ENCODE measurements at regions not wholly inside any gene's neighbourhood (a gene's known extent, or its start where the extent isn't known, plus 50 kb on each side); places are given as distances from the start of the nearest gene placed in this dataset.
A peak's percentile ranks its signal among the peaks of the same experiment; 100 is the strongest.
"Not testable (repeated sequence)": the region's sequence is repeated elsewhere in the genome, so short reads cannot be mapped to it uniquely, and the experiment has no call there.

DNA sequence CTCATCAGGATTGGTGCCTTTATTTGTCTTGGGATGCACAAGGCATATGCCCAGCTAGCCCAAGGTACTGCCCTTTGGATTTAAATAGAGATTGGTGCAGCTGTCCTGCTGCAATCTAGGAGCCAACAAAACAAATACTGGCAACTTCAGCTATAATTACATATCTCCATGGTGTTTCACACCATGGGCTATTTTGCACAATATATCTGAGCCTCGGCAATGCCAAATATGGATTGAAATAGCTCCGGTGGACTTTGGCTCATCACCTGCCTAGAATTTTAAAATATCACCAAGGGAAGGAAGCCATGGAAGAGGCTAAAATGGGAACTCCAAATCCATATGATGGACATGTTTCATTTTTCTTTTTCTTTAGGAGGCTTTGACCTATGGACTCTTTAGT, 367.8 kb upstream of the UMPS start:
- Histone ChIP-seq H3K27me3 (no peaks in the 10 kb centered on the region), H3K9me3 (no peaks in the 10 kb centered on the region), H3K36me3 (no peaks in the 10 kb centered on the region), H3K27ac (peak overlapping the region; percentile 5 to 94 (median 65)), H3K4me3 (no peak overlapping the region), H3K4me1 (peaks cover 0 to 52% (median 8%) of the 10 kb centered on the region in 4 donors)
- no peak for TF ChIP-seq POLR2A (IDR thresholded peaks at IDR 0.05)
- TF ChIP-seq, protein P1, sequence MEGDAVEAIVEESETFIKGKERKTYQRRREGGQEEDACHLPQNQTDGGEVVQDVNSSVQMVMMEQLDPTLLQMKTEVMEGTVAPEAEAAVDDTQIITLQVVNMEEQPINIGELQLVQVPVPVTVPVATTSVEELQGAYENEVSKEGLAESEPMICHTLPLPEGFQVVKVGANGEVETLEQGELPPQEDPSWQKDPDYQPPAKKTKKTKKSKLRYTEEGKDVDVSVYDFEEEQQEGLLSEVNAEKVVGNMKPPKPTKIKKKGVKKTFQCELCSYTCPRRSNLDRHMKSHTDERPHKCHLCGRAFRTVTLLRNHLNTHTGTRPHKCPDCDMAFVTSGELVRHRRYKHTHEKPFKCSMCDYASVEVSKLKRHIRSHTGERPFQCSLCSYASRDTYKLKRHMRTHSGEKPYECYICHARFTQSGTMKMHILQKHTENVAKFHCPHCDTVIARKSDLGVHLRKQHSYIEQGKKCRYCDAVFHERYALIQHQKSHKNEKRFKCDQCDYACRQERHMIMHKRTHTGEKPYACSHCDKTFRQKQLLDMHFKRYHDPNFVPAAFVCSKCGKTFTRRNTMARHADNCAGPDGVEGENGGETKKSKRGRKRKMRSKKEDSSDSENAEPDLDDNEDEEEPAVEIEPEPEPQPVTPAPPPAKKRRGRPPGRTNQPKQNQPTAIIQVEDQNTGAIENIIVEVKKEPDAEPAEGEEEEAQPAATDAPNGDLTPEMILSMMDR (IDR thresholded peaks at IDR 0.05): no peak
- ATAC-seq (peak; percentile 63 to 83 (median 74)), DNase-seq (peak in 1 of 3 donors; percentile 56)
- intact Hi-C loops (cut with DNase I): no loop called here
- 41% methylated on average over 2 of the region's 2 CpGs for WGBS (ENCODE audit: insufficient coverage, low coverage, low lambda C conversion rate, missing lambda C conversion rate)

DNA sequence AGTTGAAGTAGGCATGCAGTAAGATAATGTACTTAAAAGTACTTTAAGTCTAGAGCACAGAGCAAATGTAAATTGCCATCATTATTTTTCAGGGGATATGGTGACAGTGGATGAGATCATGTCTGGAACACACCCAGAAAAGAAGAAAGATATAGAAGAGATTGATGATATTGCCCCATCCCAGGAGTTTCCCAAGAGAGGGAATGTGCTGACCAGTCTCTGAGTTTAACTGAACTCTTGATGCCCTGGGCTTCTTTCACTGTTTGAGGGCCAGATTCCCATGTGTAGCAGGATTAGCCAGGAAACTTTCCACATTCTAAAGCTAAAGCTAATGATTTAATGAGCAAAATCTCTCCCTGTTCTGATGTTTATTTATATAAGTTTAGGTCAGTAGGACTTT, 366.8 kb upstream of the UMPS start:
- no peaks in the 10 kb centered on the region for H3K9me3 ChIP-seq
- no peak for TF ChIP-seq POLR2A (IDR thresholded peaks at IDR 0.05)
- TF ChIP-seq, protein P1 (IDR thresholded peaks at IDR 0.05): no peak
- intact Hi-C loops (cut with DNase I): no loop called here
- peak in 1 of 3 donors; percentile 59 for DNase-seq
- no peaks in the 10 kb centered on the region for H3K27me3 ChIP-seq
- no peaks in the 10 kb centered on the region for H3K36me3 ChIP-seq
- H3K4me1 ChIP-seq: peaks cover 0 to 52% (median 8%) of the 10 kb centered on the region in 4 donors
- peak overlapping the region; percentile 19 to 94 (median 65) for H3K27ac ChIP-seq
- H3K4me3 ChIP-seq: no peak overlapping the region
- ATAC-seq: peak; percentile 67 to 84 (median 74)

DNA sequence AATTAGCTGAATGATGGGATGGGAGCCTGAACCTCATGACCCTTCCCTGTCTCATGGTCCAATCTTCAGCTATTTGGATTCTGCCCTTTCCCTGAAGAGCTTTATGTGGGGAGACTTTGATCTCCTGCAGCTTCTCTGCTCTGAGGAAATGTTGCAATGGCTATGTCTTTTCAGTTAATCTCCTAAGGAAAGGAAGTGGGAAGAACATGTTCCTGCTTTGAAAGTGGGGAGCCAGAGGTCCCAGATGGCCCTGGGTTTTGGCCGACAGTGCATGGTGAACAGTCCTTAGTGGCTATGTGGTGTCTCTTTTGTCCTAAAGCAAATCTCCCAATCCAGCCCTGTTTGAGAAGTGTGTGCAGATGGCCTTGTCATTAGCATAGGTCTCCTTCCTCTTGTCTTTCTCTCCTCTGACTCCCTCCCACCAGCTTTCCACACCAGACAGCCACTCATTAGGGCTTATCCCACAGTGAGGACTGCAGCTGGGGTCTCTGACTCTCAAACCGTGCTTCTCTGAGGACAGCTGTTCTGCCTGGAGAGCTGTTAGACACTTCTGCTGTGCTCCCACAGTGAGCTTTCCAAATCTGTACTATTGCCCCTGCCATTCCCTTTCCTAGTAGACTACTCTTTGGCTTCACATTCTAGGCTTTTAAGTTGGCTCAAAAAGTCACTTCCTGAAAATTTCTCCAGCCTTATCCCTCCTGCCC, 365.8 kb upstream of the UMPS start:
- ATAC-seq: peak; percentile 26 to 57 (median 46)
- H3K36me3 ChIP-seq: no peaks in the 10 kb centered on the region
- peak overlapping the region in 2 of 3 donors; percentile 35 to 94 for H3K27ac ChIP-seq
- H3K4me3 ChIP-seq: no peak overlapping the region
- whole genome bisulfite sequencing (ENCODE audit: insufficient coverage, low coverage, low lambda C conversion rate, missing lambda C conversion rate): 13% methylated on average over 1 of the region's 2 CpGs
- H3K4me1 ChIP-seq: peaks cover 0 to 52% (median 8%) of the 10 kb centered on the region in 4 donors
- no peaks in the 10 kb centered on the region for H3K9me3 ChIP-seq
- peak in 1 of 3 donors; percentile 49 for DNase-seq
- H3K27me3 ChIP-seq: no peaks in the 10 kb centered on the region
- intact Hi-C loops (cut with DNase I): no loop called here
- no peak for TF ChIP-seq POLR2A (IDR thresholded peaks at IDR 0.05)
- TF ChIP-seq, protein P1 (IDR thresholded peaks at IDR 0.05): no peak

DNA sequence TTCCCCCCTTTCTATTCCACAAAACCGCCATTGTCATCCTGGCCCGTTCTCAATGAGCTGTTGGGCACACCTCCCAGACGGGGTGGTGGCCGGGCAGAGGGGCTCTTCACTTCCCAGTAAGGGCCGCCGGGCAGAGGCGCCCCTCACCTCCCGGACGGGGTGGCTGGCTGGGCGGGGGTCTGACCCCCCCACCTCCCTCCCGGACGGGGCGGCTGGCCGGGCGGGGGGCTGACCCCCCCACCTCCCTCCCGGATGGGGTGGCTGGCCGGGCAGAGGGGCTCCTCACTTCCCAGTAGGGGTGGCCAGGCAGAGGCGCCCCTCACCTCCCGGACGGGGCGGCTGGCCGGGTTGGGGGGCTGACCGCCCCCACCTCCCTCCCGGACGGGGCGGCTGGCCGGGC, 363.6 kb upstream of the UMPS start:
- DNase-seq; H3K9me3 ChIP-seq; H3K4me3 ChIP-seq; H3K27ac ChIP-seq; ATAC-seq; H3K27me3 ChIP-seq; intact Hi-C loops (cut with DNase I); H3K36me3 ChIP-seq: not testable (repeated sequence)
- WGBS (ENCODE audit: insufficient coverage, low coverage, low lambda C conversion rate, missing lambda C conversion rate): no CpG with 5 or more reads among the region's 27 CpGs
- peaks cover 0 to 35% (median 8%) of the 10 kb centered on the region in 4 donors for H3K4me1 ChIP-seq

DNA sequence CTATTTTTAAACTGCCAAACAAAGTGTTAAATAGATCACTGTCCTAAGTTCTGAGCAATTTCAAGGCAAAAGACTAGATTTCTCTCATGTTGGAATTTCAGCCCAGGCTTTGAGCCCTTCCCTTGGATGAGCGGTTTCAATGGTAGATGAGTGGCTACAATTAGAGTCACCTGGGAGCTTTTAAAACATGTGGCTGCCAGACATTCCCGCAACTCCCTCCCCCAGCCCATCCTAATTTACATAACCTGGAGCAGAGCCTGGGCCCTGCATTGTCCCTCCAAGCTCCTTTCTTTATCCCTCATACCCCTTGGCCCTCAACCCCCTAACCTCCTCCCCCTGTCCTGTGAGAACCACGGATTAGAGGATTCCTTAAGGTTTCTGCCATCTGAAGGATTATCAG, 357.5 kb upstream of the UMPS start:
- Histone ChIP-seq H3K36me3 (no peaks in the 10 kb centered on the region), H3K4me3 (no peak overlapping the region), H3K4me1 (no peaks in the 10 kb centered on the region), H3K9me3 (no peaks in the 10 kb centered on the region), H3K27me3 (no peaks in the 10 kb centered on the region), H3K27ac (no peak overlapping the region)
- TF ChIP-seq, protein P1 (IDR thresholded peaks at IDR 0.05): no peak
- TF ChIP-seq POLR2A (IDR thresholded peaks at IDR 0.05): no peak
- intact Hi-C loops (cut with DNase I): no loop called here
- 78% methylated on average over 3 of the region's 3 CpGs for WGBS (ENCODE audit: insufficient coverage, low coverage, low lambda C conversion rate, missing lambda C conversion rate)
- no peak for DNase-seq
- no peak for ATAC-seq

Measured in right lobe of liver (tissue), 6 donors.